ENCODE measurements at regions not wholly inside any gene's neighbourhood (a gene's known extent, or its start where the extent isn't known, plus 50 kb on each side); places are given as distances from the start of the nearest gene placed in this dataset.

DNA sequence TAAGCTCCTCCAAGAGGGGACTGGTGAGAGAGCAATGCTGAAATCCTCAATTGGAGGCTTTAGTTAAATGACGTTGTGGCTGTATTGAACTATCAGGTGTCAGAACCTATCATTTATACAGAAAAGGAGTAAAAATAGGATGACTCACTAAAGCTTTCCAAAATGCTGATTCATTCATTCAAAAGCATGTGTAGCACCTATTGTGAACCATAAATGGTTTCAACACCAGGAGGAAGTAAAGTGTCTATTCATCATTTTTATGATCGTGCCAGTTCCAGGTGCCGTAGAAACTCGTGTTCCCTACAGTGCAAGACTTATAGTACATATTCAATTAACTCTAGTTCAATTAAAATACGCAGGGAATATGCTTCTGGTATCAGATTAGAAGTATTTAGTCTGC lies 66.5 kb upstream of the ARRDC4 start:
- DNase-seq, result no peak

DNA sequence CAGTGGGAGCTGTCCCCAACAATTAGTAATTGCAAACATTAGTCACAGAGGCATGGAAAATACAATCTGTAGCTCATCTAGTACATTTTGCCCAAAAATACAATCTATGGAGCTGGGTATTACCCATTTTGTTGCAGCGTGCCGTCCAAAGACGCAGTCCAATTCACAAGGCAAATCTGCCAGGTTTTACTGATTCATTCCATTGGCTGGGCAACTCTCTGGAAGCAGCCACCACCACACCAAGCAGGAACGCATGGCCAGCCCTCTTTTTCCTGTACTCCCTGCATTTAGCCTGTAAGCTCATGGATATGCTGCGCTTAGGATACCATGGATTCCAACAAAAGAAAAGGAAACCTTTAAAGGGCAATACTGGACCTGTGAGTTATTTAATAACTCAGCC lies 60.5 kb upstream of the ARRDC4 start:
- no peak for DNase-seq

DNA sequence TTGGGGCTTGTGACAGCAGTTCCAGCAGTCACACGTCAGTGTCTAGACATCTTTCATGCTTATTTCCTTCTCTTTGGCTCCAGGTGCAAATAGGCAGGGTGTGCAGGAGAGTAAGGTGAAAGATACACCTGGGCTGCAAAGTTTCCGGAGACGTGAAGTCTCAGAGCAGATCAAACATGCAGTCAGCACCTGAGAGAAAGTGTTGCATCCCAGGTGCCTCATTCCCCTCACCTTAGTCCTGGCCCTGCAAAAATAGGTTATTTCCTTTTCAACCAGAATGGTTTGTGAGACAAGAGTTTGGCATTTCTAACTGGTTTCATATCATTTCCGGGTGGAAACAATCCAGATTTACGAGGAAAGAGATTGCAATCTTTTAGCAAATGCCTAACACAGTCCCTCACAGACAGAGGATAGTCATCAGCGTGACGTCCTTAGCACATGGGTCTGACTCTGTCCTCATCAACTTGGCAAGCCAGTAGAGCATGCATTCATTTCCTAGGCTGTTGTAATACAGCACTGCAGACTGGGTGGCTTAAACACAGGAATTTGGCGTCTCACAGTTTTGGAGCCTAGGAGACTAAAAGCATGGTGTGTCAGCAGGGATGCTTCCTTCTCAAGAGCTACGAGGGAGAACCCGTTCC lies 58.2 kb upstream of the ARRDC4 start:
- DNase-seq, result no peak

- no peak for DNase-seq
These were observed 56.9 kb upstream of the ARRDC4 start for GRCh38 chr15:97903560-97903959.

GRCh38 chr15:97903971-97904572 lies 56.4 kb upstream of the ARRDC4 start:
- DNase-seq, result peak; percentile 82

DNA sequence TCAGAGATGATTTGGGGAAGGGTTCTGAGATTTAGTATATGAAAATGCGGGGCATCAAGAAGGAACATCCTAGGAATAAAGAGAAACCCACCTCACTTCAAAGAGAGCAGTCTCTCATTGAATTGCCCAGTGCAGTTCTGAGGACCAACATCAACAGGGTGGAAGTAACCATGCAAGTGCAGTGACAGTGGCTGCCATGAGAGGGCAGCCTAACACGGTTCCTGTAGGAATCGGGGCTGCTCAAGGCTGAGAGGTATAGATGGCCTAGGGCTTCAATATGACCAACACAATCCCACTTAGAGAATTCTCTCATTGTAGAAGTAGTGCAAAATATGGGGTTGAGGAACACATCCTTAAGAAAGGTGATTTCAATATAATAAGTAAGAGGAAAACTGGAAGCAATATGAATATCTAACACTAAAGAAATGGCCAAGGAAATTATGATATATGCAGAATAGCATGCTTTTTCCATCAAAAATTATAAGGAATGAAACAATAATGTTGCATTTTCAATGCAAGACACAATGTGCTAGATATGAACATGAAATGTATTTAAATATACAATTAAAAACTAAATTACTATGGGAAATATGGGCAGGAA lies 51.1 kb upstream of the ARRDC4 start:
- peak; percentile 73 for DNase-seq
